ENCODE measurements at regions not wholly inside any gene's neighbourhood (a gene's known extent, or its start where the extent isn't known, plus 50 kb on each side); places are given as distances from the start of the nearest gene placed in this dataset.
A peak's percentile ranks its signal among the peaks of the same experiment; 100 is the strongest.

- no peak for DNase-seq
These were observed 104.0 kb downstream of the CYRIA start for GRCh38 chr2:16561676-16562075.

GRCh38 chr2:16561251-16561650, 104.4 kb downstream of the CYRIA start:
- DNase-seq, result no peak

- DNase-seq, result no peak
These were observed 106.2 kb downstream of the CYRIA start for GRCh38 chr2:16559278-16560067.

- no peak for DNase-seq
These were observed 111.5 kb downstream of the CYRIA start for GRCh38 chr2:16554060-16554583.

GRCh38 chr2:16553226-16553625, 112.4 kb downstream of the CYRIA start:
- DNase-seq, result peak; percentile 12

- DNase-seq, result no peak
These were observed 113.4 kb downstream of the CYRIA start for GRCh38 chr2:16552202-16552601.

GRCh38 chr2:16548036-16548435, 117.6 kb downstream of the CYRIA start:
- no peak for DNase-seq

GRCh38 chr2:16546128-16546754, 119.4 kb downstream of the CYRIA start:
- peak; percentile 63 for DNase-seq

- DNase-seq, result no peak
These were observed 126.9 kb downstream of the CYRIA start for GRCh38 chr2:16538707-16539106.

GRCh38 chr2:16537347-16537746, 128.3 kb downstream of the CYRIA start:
- no peak for DNase-seq

- no peak for DNase-seq
These were observed 139.4 kb downstream of the CYRIA start for GRCh38 chr2:16526193-16526592.

- no peak for DNase-seq
These were observed 140.3 kb downstream of the CYRIA start for GRCh38 chr2:16525265-16525887.

GRCh38 chr2:16523711-16524110, 141.9 kb downstream of the CYRIA start:
- no peak for DNase-seq

- peak; percentile 16 for DNase-seq
These were observed 143.4 kb downstream of the CYRIA start for GRCh38 chr2:16522031-16522831.

GRCh38 chr2:16520891-16521290, 144.7 kb downstream of the CYRIA start:
- no peak for DNase-seq

- no peak for DNase-seq
These were observed 149.9 kb downstream of the CYRIA start for GRCh38 chr2:16515696-16516095.

GRCh38 chr2:16513626-16514025, 152.0 kb downstream of the CYRIA start:
- no peak for DNase-seq

- no peak for DNase-seq
These were observed 154.6 kb downstream of the CYRIA start for GRCh38 chr2:16511041-16511440.

GRCh38 chr2:16509042-16509441, 156.6 kb downstream of the CYRIA start:
- no peak for DNase-seq

GRCh38 chr2:16508490-16508851, 157.2 kb downstream of the CYRIA start:
- no peak for DNase-seq

GRCh38 chr2:16507655-16508489, 157.8 kb downstream of the CYRIA start:
- DNase-seq, result peak; percentile 16
